Trophoblast cell (in vitro differentiated cells and primary cell): ENCODE measurements at regions not wholly inside any gene's neighbourhood (a gene's known extent, or its start where the extent isn't known, plus 50 kb on each side); places are given as distances from the start of the nearest gene placed in this dataset.
A peak's percentile ranks its signal among the peaks of the same experiment; 100 is the strongest.

Source experiments
- DNase-seq, 2 donors: peaks; one replicate each; pipeline ENCODE4 v3.0.0-alpha.2; 2016
- H2AFZ ChIP-seq: 2 replicates; pipeline ENCODE4 v1.6.1; 2013; ENCODE audit warnings: low read length, moderate library complexity, mild to moderate bottlenecking; ENCODE audit not compliant: insufficient read depth, poor library complexity
- H2AK5ac ChIP-seq: 2 replicates; pipeline ENCODE4 v1.6.1; 2013; ENCODE audit warnings: mild to moderate bottlenecking, low read length
- H2BK120ac ChIP-seq: 2 replicates; pipeline ENCODE4 v1.6.1; 2013; ENCODE audit warnings: low read length, mild to moderate bottlenecking, moderate library complexity; ENCODE audit not compliant: insufficient read depth, poor library complexity
- H2BK12ac ChIP-seq: 2 replicates; pipeline ENCODE4 v1.6.1; 2013; ENCODE audit warnings: mild to moderate bottlenecking, low read length, moderate library complexity
- H2BK5ac ChIP-seq: 2 replicates; pipeline ENCODE4 v1.6.1; 2013; ENCODE audit warnings: low read length, low read depth, moderate library complexity, mild to moderate bottlenecking; ENCODE audit not compliant: poor library complexity
- H3K14ac ChIP-seq: 2 replicates; pipeline ENCODE4 v1.6.1; 2013; ENCODE audit warnings: mild to moderate bottlenecking, low read length
- H3K18ac ChIP-seq: 2 replicates; pipeline ENCODE4 v1.6.1; 2013; ENCODE audit warnings: mild to moderate bottlenecking, low read length
- H3K23ac ChIP-seq: 2 replicates; pipeline ENCODE4 v1.6.1; 2013; ENCODE audit warnings: low read length
- H3K27ac ChIP-seq: 2 replicates; pipeline ENCODE4 v1.5.1; 2013; ENCODE audit warnings: low read depth, mild to moderate bottlenecking, inconsistent platforms, low read length, moderate library complexity
- H3K27me3 ChIP-seq: 2 replicates; pipeline ENCODE4 v1.6.1; 2013; ENCODE audit warnings: inconsistent platforms, mild to moderate bottlenecking, low read length, moderate library complexity; ENCODE audit not compliant: insufficient read depth
- H3K36me3 ChIP-seq, 2 experiments: 1 replicate in 1 of 2; 2 replicates in 1 of 2; pipeline ENCODE4 v1.6.1; 2013; ENCODE audit warnings: low read length in 2 of 2, mild to moderate bottlenecking in 2 of 2, moderate library complexity in 1 of 2; ENCODE audit not compliant: insufficient read depth in 2 of 2, control insufficient read depth in 1 of 2
- H3K4ac ChIP-seq: 2 replicates; pipeline ENCODE4 v1.6.1; 2013; ENCODE audit warnings: low read depth, mild to moderate bottlenecking, low read length, moderate library complexity
- H3K4me1 ChIP-seq, 2 experiments: 1 replicate in 1 of 2; 2 replicates in 1 of 2; pipeline ENCODE4 v1.6.1; 2013; ENCODE audit warnings: low read length in 2 of 2, mild to moderate bottlenecking in 2 of 2, moderate library complexity in 1 of 2; ENCODE audit not compliant: insufficient read depth in 2 of 2, control insufficient read depth in 1 of 2
- H3K4me2 ChIP-seq: 2 replicates; pipeline ENCODE4 v1.6.1; 2013; ENCODE audit warnings: inconsistent platforms, mild to moderate bottlenecking, low read length, moderate library complexity
- H3K4me3 ChIP-seq: 2 replicates; pipeline ENCODE4 v1.5.1; 2013; ENCODE audit warnings: mild to moderate bottlenecking, low read depth, low read length, inconsistent platforms
- H3K79me1 ChIP-seq: one replicate; pipeline ENCODE4 v1.6.1; 2013; ENCODE audit warnings: low read length
- H3K79me2 ChIP-seq: 2 replicates; pipeline ENCODE4 v1.6.1; 2013; ENCODE audit warnings: low read length, mild to moderate bottlenecking; ENCODE audit not compliant: control insufficient read depth, insufficient read depth, poor library complexity
- H3K9ac ChIP-seq: 2 replicates; pipeline ENCODE4 v1.6.1; 2013; ENCODE audit warnings: mild to moderate bottlenecking, low read length
- H3K9me3 ChIP-seq: 2 replicates; pipeline ENCODE4 v1.6.1; 2013; ENCODE audit warnings: low read depth, mild to moderate bottlenecking, control low read depth, inconsistent platforms, low read length; ENCODE audit not compliant: insufficient read depth
- H4K12ac ChIP-seq: 2 replicates; pipeline ENCODE4 v1.6.1; 2013; ENCODE audit warnings: low read depth, mild to moderate bottlenecking, low read length, moderate library complexity
- H4K8ac ChIP-seq: 2 replicates; pipeline ENCODE4 v1.6.1; 2013; ENCODE audit warnings: low read depth, mild to moderate bottlenecking, low read length, moderate library complexity
- H4K91ac ChIP-seq: one replicate; pipeline ENCODE4 v1.6.1; 2013; ENCODE audit warnings: low read depth, mild to moderate bottlenecking, low read length, moderate library complexity
- WGBS: extraction: QIAGEN DNeasy Blood & Tissue Kit; methylation state at CpG from one replicate; pipeline ENCODE4 v1.1.7; 2013; ENCODE audit warnings: missing lambda C conversion rate; ENCODE audit not compliant: insufficient read length, insufficient coverage; ENCODE audit errors: extremely low coverage; 5-methylcytosine and 5-hydroxymethylcytosine counted together

DNA sequence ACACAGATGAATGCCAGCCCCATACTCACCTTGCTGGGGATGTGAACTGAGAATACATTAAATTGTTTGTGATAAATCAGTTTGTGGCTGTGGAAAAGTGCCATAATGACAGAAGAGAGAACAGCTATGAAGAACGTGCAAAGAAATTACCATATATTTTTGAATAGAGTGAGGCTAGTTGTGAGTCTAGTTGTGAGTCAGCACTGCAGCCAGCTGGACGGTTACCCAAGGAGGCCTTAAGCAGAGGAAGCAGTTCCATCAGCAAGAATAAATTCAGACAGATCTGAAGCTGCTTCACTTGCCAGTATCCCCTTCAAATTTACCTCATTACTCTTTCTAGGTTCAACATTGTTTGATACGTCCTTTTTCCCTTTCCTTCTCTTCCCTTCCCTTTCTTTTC is 446.0 kb downstream of the MTRR start:
- Histone ChIP-seq H4K12ac (no peak overlapping the region), H4K8ac (no peak overlapping the region), H3K27ac (no peak overlapping the region), H3K23ac (no peak overlapping the region), H2AK5ac (no peak overlapping the region), H2BK12ac (no peak overlapping the region), H2AFZ (no peak overlapping the region), H3K4me3 (no peak overlapping the region), H3K79me2 (no peaks in the 10 kb centered on the region), H3K4me1 (no peaks in the 10 kb centered on the region), H3K79me1 (no peaks in the 10 kb centered on the region), H2BK5ac (no peak overlapping the region), H3K9me3 (no peaks in the 10 kb centered on the region), H3K4ac (no peak overlapping the region), H3K27me3 (no peaks in the 10 kb centered on the region), H3K9ac (no peak overlapping the region), H2BK120ac (no peak overlapping the region), H4K91ac (no peak overlapping the region), H3K36me3 (no peaks in the 10 kb centered on the region), H3K14ac (no peak overlapping the region), H3K4me2 (no peak overlapping the region), H3K18ac (no peak overlapping the region)
- WGBS, result no CpG with 5 or more reads among the region's 3 CpGs
- no peak for DNase-seq

DNA sequence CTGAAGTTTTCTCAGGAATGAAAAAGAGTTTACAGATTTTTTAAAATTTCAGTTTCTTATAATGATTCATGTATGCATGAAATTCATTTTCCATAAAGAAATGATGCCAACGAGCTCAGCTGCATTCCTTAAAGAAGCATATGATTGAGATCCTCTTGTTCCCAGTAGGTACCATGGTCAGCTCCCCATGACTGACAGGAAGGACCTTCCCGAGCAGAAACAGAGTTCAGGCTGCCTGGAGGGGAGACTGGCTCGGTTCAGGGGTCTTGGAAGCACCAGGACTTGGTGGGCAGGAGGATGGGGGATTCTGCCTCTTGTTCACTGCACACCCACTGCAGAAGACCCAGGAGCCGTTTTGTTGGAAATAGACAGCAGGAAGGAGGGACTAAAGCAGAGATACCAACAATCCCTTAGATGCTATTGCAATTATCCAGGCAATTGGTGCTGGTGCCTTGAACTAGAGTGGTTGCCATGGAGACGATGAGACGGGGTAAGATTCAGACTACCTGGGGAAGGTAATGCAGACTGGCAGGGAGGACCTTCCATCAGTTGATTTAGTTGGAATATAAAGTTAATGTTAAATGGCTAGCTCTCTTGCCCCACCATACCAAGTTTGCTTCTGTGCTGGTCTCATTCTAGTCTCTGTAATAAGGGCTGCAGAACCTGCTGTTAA is 447.8 kb downstream of the MTRR start:
- Histone ChIP-seq H2BK120ac (no peak overlapping the region), H3K4me1 (no peaks in the 10 kb centered on the region)

DNA sequence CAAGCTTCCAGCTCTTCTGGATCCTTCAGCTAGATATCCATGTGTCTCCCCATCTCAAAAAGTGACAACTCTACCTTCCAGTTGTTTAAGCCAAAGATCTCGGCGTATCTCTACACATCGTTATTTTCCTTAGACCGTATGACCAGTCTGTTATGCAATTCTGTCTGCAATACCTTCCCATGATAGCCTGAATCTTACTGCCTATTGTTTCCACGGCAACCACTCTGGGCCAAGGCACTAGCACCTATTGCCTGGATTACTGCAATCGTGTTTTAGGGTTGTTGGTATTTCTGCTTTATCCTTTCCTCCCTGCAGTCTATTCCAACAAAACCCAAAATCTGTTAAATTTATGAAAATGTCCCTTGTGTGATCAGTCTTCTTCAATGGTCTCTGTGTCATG is 448.4 kb downstream of the MTRR start:
- no peak overlapping the region for H2BK120ac ChIP-seq

More for the DNA sequence above, 447.8 kb downstream of the MTRR start:
- WGBS, result no CpG with 5 or more reads among the region's 6 CpGs
- H3K27ac ChIP-seq, result no peak overlapping the region
- no peak overlapping the region for H3K14ac ChIP-seq
- no peak overlapping the region for H4K12ac ChIP-seq
- no peak overlapping the region for H3K18ac ChIP-seq
- no peaks in the 10 kb centered on the region for H3K9me3 ChIP-seq
- no peak overlapping the region for H2AFZ ChIP-seq
- DNase-seq, result no peak
- no peak overlapping the region for H3K23ac ChIP-seq
- H2BK12ac ChIP-seq, result no peak overlapping the region
- H3K36me3 ChIP-seq, result no peaks in the 10 kb centered on the region
- no peaks in the 10 kb centered on the region for H3K27me3 ChIP-seq
- H2BK5ac ChIP-seq, result no peak overlapping the region
- no peak overlapping the region for H3K9ac ChIP-seq
- H4K8ac ChIP-seq, result no peak overlapping the region
- H3K4me2 ChIP-seq, result no peak overlapping the region
- no peaks in the 10 kb centered on the region for H3K79me1 ChIP-seq
- no peak overlapping the region for H2AK5ac ChIP-seq
- no peak overlapping the region for H4K91ac ChIP-seq
- no peaks in the 10 kb centered on the region for H3K79me2 ChIP-seq
- H3K4ac ChIP-seq, result no peak overlapping the region
- H3K4me3 ChIP-seq, result no peak overlapping the region

DNA sequence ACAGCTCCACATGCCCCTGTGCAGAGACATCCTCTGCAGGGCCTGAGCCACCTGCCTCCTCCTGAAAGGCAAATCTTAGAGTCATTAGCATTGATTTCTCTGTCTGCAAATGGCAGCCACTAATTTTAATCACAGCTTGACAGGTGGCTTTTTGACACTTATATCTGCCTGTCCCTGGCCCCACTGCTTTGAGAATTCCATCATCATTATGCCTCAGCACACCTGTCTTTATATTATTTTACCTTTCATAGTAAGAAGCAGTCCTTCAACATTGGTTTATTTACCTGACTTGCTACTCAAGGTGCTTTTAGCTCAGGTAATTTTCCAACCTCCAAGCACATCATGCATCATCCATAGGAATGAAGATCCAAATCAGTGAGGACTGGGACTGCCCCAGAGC is 451.3 kb downstream of the MTRR start:
- H4K91ac ChIP-seq, result no peak overlapping the region
- H3K14ac ChIP-seq, result no peak overlapping the region
- peak in 1 of 2 donors; percentile 18 for DNase-seq
- no peak overlapping the region for H3K27ac ChIP-seq
- no peaks in the 10 kb centered on the region for H3K79me2 ChIP-seq
- no peaks in the 10 kb centered on the region for H3K9me3 ChIP-seq
- no peaks in the 10 kb centered on the region for H3K4me1 ChIP-seq
- H3K23ac ChIP-seq, result no peak overlapping the region
- H3K9ac ChIP-seq, result no peak overlapping the region
- no peak overlapping the region for H3K4me2 ChIP-seq
- no peak overlapping the region for H2BK12ac ChIP-seq
- H3K79me1 ChIP-seq, result no peaks in the 10 kb centered on the region
- no peaks in the 10 kb centered on the region for H3K36me3 ChIP-seq
- H2AFZ ChIP-seq, result no peak overlapping the region
- H3K18ac ChIP-seq, result no peak overlapping the region
- H2BK5ac ChIP-seq, result no peak overlapping the region
- no peak overlapping the region for H3K4ac ChIP-seq
- no peak overlapping the region for H2AK5ac ChIP-seq
- H3K4me3 ChIP-seq, result no peak overlapping the region
- no peak overlapping the region for H4K8ac ChIP-seq
- H3K27me3 ChIP-seq, result no peaks in the 10 kb centered on the region
- no peak overlapping the region for H4K12ac ChIP-seq
- H2BK120ac ChIP-seq, result no peak overlapping the region

More for the DNA sequence above, 448.4 kb downstream of the MTRR start:
- no peaks in the 10 kb centered on the region for H3K4me1 ChIP-seq
- H3K4me2 ChIP-seq, result no peak overlapping the region
- H2BK5ac ChIP-seq, result no peak overlapping the region
- no peak overlapping the region for H3K4me3 ChIP-seq
- no peak overlapping the region for H2AFZ ChIP-seq
- no peak overlapping the region for H2BK12ac ChIP-seq
- no CpG with 5 or more reads among the region's 6 CpGs for WGBS
- no peaks in the 10 kb centered on the region for H3K79me2 ChIP-seq
- no peak overlapping the region for H3K4ac ChIP-seq
- H4K12ac ChIP-seq, result no peak overlapping the region
- no peaks in the 10 kb centered on the region for H3K9me3 ChIP-seq
- H3K9ac ChIP-seq, result no peak overlapping the region
- no peak overlapping the region for H4K8ac ChIP-seq
- H3K27me3 ChIP-seq, result no peaks in the 10 kb centered on the region
- H2AK5ac ChIP-seq, result no peak overlapping the region
- H3K36me3 ChIP-seq, result no peaks in the 10 kb centered on the region
- H3K14ac ChIP-seq, result no peak overlapping the region
- H3K18ac ChIP-seq, result no peak overlapping the region
- no peak for DNase-seq
- no peak overlapping the region for H3K23ac ChIP-seq
- H3K79me1 ChIP-seq, result no peaks in the 10 kb centered on the region
- no peak overlapping the region for H3K27ac ChIP-seq
- no peak overlapping the region for H4K91ac ChIP-seq
